ENCODE measurements at regions not wholly inside any gene's neighbourhood (a gene's known extent, or its start where the extent isn't known, plus 50 kb on each side); places are given as distances from the start of the nearest gene placed in this dataset.

- DNase-seq (ENCODE audit: low read depth), result no peak
- no peak for TF ChIP-seq CTCF (IDR thresholded peaks at IDR 0.05; ENCODE audit: insufficient read depth, low read length)
- no peak overlapping the region for H3K4me3 ChIP-seq (ENCODE audit: low read depth, low read length)
Measured at GRCh38 chr2:12269041-12269972, 447.4 kb upstream of the TRIB2 start.

DNA sequence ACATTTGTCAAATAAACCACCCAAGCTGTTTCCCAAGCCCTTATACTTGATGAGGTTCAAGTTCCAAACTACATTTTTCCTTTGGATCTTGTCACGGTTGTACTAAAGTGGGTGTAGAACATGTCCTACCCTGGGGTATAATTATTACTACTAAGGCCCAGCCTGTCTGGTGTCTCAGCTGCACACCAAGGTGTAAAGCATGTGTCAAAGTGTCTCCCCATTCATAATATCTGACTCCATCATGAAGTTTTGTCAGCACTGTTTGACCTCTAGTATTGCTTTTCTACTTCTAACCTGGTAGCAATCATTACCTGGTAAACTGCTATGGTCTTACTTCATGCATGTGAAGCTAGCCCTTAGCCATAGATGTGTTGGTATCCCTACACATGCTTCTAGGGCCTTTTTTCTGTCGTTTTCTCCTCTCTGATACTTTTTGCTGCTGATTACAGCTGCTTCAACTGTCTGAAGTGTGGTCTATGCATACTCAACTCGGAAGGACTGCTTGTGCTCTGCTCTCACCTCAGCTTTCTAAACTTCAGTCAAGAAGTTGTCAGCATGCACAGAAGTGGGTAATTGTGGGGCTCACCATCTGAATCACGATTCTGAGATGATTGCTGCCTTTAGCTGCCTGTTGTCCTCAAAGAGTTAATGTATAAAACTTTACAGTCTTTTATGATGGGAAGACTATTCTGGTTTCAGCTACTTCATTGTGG lies 445.7 kb upstream of the TRIB2 start:
- no peak overlapping the region for H3K4me3 ChIP-seq (ENCODE audit: low read depth, low read length)
- TF ChIP-seq CTCF (IDR thresholded peaks at IDR 0.05; ENCODE audit: insufficient read depth, low read length), result no peak
- no peak for DNase-seq (ENCODE audit: low read depth)

DNA sequence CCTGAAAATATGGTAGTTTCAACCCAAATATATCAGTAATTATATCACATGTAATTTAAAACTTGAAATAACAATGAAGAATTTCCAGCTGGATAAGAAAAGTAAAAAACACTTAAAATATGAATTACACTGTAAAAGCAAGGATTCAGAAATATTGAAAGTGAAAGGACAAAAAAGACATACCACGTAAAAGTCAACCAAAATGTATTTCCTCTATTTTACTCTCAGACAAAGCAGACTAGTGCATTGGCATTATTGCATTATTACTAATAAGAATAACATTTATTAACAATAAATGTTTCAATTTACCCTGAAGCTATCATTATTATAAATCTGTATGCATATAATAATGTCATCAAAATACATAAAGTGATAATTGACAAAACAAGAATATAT lies 445.1 kb upstream of the TRIB2 start:
- H3K4me3 ChIP-seq (ENCODE audit: low read depth, low read length), result no peak overlapping the region
- no peak for TF ChIP-seq CTCF (IDR thresholded peaks at IDR 0.05; ENCODE audit: insufficient read depth, low read length)
- DNase-seq (ENCODE audit: low read depth), result no peak

- no peak overlapping the region for H3K4me3 ChIP-seq (ENCODE audit: low read depth, low read length)
- no peak for TF ChIP-seq CTCF (IDR thresholded peaks at IDR 0.05; ENCODE audit: insufficient read depth, low read length)
- DNase-seq (ENCODE audit: low read depth), result no peak
Measured at GRCh38 chr2:12273111-12273510, 443.6 kb upstream of the TRIB2 start.

DNA sequence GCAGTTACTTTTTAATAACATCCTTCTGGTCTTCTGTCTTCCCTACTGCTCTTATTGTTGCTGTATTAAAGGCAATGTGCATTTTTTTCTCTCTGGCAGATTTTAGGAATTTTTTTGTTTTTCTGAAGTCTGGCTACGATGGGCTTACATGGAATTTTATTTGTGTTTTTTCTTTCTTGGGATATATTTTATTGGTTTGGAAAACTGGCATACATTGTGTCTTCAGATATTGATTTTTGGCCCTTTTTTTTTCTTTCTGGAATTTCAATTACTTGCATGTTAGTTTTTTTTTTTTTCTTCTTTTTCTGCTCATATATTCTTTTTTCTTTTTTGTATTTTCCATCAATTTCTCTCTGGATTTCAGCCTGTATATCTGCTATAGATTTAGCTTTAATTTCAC lies 442.1 kb upstream of the TRIB2 start:
- no peak for DNase-seq (ENCODE audit: low read depth)
- no peak for TF ChIP-seq CTCF (IDR thresholded peaks at IDR 0.05; ENCODE audit: insufficient read depth, low read length)
- H3K4me3 ChIP-seq (ENCODE audit: low read depth, low read length), result no peak overlapping the region

DNA sequence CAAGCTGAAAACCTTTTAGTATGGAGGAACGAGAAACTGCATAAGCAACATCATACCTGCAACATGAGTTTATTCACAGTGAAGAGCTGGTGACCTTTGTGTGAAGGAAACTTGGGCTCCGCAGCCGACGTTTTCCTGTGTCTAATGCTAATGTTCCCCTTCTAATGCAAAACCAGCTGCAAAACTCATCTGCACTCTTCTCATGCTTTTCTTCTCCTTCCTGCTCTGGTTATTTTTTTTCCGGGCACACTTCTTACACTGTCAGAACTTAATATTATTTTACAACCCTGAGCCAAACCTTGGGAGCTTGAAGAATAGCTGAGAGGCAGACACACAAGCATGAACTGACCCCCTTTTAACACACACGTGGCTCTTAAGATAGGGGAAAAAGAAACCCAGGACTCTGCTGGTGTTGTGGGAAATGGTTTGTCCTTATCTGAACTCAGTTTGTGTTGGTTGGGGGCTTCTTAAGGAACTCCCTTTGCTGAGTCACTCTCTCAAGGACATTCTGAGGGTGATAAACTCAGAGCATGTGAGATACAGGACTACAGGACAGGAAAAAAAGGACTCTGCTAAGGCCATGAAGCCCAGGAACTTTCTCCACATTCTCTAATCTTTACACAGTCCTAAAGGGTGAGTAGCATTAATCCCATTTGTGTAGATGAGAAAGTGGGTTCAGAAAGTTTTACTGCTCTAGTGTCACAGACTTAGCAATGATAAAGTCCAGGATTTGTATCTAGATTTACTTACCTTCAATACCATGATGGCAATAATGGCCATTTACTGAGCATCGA lies 439.3 kb upstream of the TRIB2 start:
- H3K4me3 ChIP-seq (ENCODE audit: low read depth, low read length), result no peak overlapping the region
- TF ChIP-seq CTCF (IDR thresholded peaks at IDR 0.05; ENCODE audit: insufficient read depth, low read length), result no peak
- peak; percentile 13 for DNase-seq (ENCODE audit: low read depth)
